Stomach (tissue), 8 donors: ENCODE measurements at regions not wholly inside any gene's neighbourhood (a gene's known extent, or its start where the extent isn't known, plus 50 kb on each side); places are given as distances from the start of the nearest gene placed in this dataset.

Experiments
- DNase-seq, 2 donors: peaks; one replicate each; pipeline versions ENCODE4 v3.0.0 to v3.0.0-alpha.2; 2013 to 2019
- H3K27ac ChIP-seq, 5 donors: fragments of 200-600 bp in 4 of 5; sonication (generic) in 4 of 5; one replicate each; pipeline ENCODE4 v1.5.1; 2013 to 2019; ENCODE audit warnings: mild to moderate bottlenecking in 1 of 5, moderate library complexity in 1 of 5
- H3K27me3 ChIP-seq, 3 donors: fragments of 200-600 bp; sonication (generic); one replicate each; pipeline ENCODE4 v1.5.1; 2017 to 2019; ENCODE audit warnings: mixed run types in 1 of 3
- H3K36me3 ChIP-seq, 4 donors: fragments of 200-600 bp; sonication (generic); 1 replicate in 3 of 4; 2 replicates in 1 of 4; pipeline ENCODE4 v1.5.1; 2016 to 2019
- H3K4me1 ChIP-seq, 4 donors: fragments of 200-600 bp; sonication (generic); one replicate each; pipeline ENCODE4 v1.5.1; 2016 to 2019
- H3K4me3 ChIP-seq, 4 donors: fragments of 200-600 bp; sonication (generic) in 3 of 4; one replicate each; pipeline ENCODE4 v1.5.1; 2016 to 2019; ENCODE audit warnings: mild to moderate bottlenecking in 1 of 4
- H3K9me3 ChIP-seq, 4 donors: fragments of 200-600 bp; sonication (generic); one replicate each; pipeline ENCODE4 v1.5.1; 2016 to 2019
- CTCF ChIP-seq, 7 experiments: fragments of 450-650 bp in 4 of 7; fragments of 200-600 bp in 3 of 7; sonication (generic) in 3 of 7; IDR thresholded peaks; one replicate each; pipeline ENCODE4 v1.5.1; 2016 to 2019; ENCODE audit warnings: antibody characterized with exemption in 7 of 7, control low read depth in 2 of 7, mild to moderate bottlenecking in 1 of 7
- EP300 ChIP-seq: sonication (generic); formaldehyde crosslinking; IDR thresholded peaks from one replicate; pipeline ENCODE4 v1.6.1; 2017; ENCODE audit warnings: antibody characterized with exemption
- POLR2A ChIP-seq, 4 donors: fragments of 450-650 bp; IDR thresholded peaks; one replicate each; pipeline ENCODE4 v1.6.1; 2016; ENCODE audit warnings: antibody characterized with exemption in 4 of 4, control low read depth in 2 of 4, mild to moderate bottlenecking in 1 of 4, moderate library complexity in 1 of 4
- POLR2AphosphoS5 ChIP-seq, 3 donors: sonication (generic); formaldehyde crosslinking; IDR thresholded peaks; one replicate each; pipeline ENCODE4 v1.6.1; 2016; ENCODE audit warnings: antibody characterized with exemption in 3 of 3
- WGBS, 5 donors: extraction: QIAGEN DNeasy Blood & Tissue Kit in 3 of 5; methylation state at CpG; one replicate each; pipeline versions ENCODE4 v1.1.5 to v1.1.7; 2013 to 2018; 5-methylcytosine and 5-hydroxymethylcytosine counted together
- intact Hi-C: fragments of 100-400 bp; cut with DNase I; formaldehyde crosslinking; loops from one replicate; pipeline ENCODE4 v1.15.1; 2023; ENCODE audit warnings: low total_unique reads
- donor health status: healthy with polysubstance abuse.
- donor health status: Bipolar disorder and iron deficiency.
- donor health status: healthy.

DNA sequence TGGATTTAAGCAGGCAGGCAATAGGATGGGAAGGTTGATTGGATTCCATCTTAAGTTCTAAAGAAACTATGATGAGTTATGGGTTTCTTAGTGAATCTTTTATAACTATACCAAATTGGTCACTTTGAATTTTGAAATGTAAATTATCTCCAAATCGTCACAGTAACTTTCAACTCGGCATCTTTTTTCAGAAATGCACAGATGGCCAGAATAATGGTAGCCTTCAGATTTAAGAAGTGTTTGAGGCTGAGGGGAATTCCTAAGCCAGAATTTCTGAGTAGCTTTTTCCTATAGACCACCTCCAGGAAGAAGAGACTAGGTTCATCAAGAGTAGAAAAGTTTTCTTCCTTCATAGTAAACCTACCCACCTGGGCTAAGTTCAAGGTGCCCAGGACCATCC, 663.7 kb upstream of the TENM3 start:
- Histone ChIP-seq H3K27me3 (no peaks in the 10 kb centered on the region), H3K9me3 (no peaks in the 10 kb centered on the region), H3K27ac (no peak overlapping the region), H3K4me3 (no peak overlapping the region), H3K36me3 (no peaks in the 10 kb centered on the region), H3K4me1 (no peaks in the 10 kb centered on the region)
- 86 to 91% (median 90%) methylated on average over 2 of the region's 2 CpGs for WGBS, 5 donors
- intact Hi-C loops: no loop called here
- TF ChIP-seq EP300: no peak
- no peak for TF ChIP-seq POLR2AphosphoS5 (IDR thresholded peaks at IDR 0.05)
- TF ChIP-seq CTCF (IDR thresholded peaks at IDR 0.05): no peak
- TF ChIP-seq POLR2A (IDR thresholded peaks at IDR 0.05): no peak
- DNase-seq: no peak

DNA sequence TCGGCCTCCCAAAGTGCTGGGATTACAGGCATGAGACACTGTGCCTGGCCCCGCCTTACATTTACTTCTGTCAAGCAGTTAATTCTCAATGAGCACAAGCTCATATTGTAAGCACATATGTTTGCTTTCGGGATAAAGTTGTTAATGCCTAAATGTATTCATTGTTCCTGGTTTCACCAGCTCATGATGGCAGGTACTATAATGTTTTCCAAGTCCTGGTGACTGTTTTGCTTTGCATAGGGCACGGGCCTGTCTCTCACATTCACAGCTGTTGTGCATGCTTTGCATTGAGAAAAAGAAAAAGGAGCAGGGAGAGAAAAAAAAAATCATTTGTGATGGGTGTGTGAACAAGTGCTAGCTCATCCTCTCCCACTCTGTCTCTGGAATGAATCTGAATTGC, 661.2 kb upstream of the TENM3 start:
- DNase-seq: no peak
- 50 to 66% (median 52%) methylated on average over 4 of the region's 4 CpGs for WGBS, 5 donors
- H3K27me3 ChIP-seq: no peaks in the 10 kb centered on the region
- no peak overlapping the region for H3K4me3 ChIP-seq
- peaks cover 0 to 5% (median 0%) of the 10 kb centered on the region in 4 donors for H3K9me3 ChIP-seq
- H3K4me1 ChIP-seq: no peaks in the 10 kb centered on the region
- intact Hi-C loops: no loop called here
- H3K27ac ChIP-seq: no peak overlapping the region
- H3K36me3 ChIP-seq: no peaks in the 10 kb centered on the region
- no peak for TF ChIP-seq CTCF (IDR thresholded peaks at IDR 0.05)
- TF ChIP-seq EP300: no peak
- no peak for TF ChIP-seq POLR2AphosphoS5 (IDR thresholded peaks at IDR 0.05)
- no peak for TF ChIP-seq POLR2A (IDR thresholded peaks at IDR 0.05)

- Histone ChIP-seq H3K36me3 (no peaks in the 10 kb centered on the region), H3K9me3 (peaks cover 0 to 5% (median 0%) of the 10 kb centered on the region in 4 donors), H3K27me3 (no peaks in the 10 kb centered on the region), H3K4me3 (no peak overlapping the region), H3K27ac (no peak overlapping the region), H3K4me1 (no peaks in the 10 kb centered on the region)
- intact Hi-C loops: no loop called here
- no peak for TF ChIP-seq POLR2AphosphoS5 (IDR thresholded peaks at IDR 0.05)
- no peak for TF ChIP-seq POLR2A (IDR thresholded peaks at IDR 0.05)
- TF ChIP-seq EP300: no peak
- TF ChIP-seq CTCF (IDR thresholded peaks at IDR 0.05): no peak
- no peak for DNase-seq
- 84 to 94% (median 88%) methylated on average over 4 of the region's 4 CpGs for WGBS, 5 donors
Observed at GRCh38 chr4:181582595-181582994, 660.6 kb upstream of the TENM3 start.

GRCh38 chr4:181588733-181589302, 654.4 kb upstream of the TENM3 start:
- Histone ChIP-seq H3K36me3 (no peaks in the 10 kb centered on the region), H3K27ac (no peak overlapping the region), H3K4me1 (no peaks in the 10 kb centered on the region), H3K27me3 (no peaks in the 10 kb centered on the region), H3K9me3 (peaks cover 0 to 5% (median 0%) of the 10 kb centered on the region in 4 donors), H3K4me3 (no peak overlapping the region)
- TF ChIP-seq EP300: no peak
- intact Hi-C loops: no loop called here
- DNase-seq: no peak
- WGBS, 5 donors: 53 to 74% (median 68%) methylated on average over 4 of the region's 4 CpGs

GRCh38 chr4:181592221-181592745, 650.9 kb upstream of the TENM3 start:
- TF ChIP-seq POLR2AphosphoS5 (IDR thresholded peaks at IDR 0.05) (no peak), EP300 (no peak), CTCF (IDR thresholded peaks at IDR 0.05) (no peak), POLR2A (IDR thresholded peaks at IDR 0.05) (no peak)
- intact Hi-C loops: no loop called here
- DNase-seq: no peak
- no peaks in the 10 kb centered on the region for H3K36me3 ChIP-seq
- 55 to 74% (median 66%) methylated on average over 5 of the region's 5 CpGs for WGBS, 5 donors
- no peak overlapping the region for H3K4me3 ChIP-seq
- no peak overlapping the region for H3K27ac ChIP-seq
- H3K9me3 ChIP-seq: no peaks in the 10 kb centered on the region
- no peaks in the 10 kb centered on the region for H3K27me3 ChIP-seq
- no peaks in the 10 kb centered on the region for H3K4me1 ChIP-seq
